Neural progenitor cell (in vitro differentiated cells): ENCODE measurements at regions not wholly inside any gene's neighbourhood (a gene's known extent, or its start where the extent isn't known, plus 50 kb on each side); places are given as distances from the start of the nearest gene placed in this dataset.

Experiments used
- DNase-seq: peaks from one replicate; pipeline ENCODE4 v3.0.0-alpha.2; 2016; ENCODE audit warnings: low spot score
- H2AFZ ChIP-seq: fragments of 200-600 bp; sonication (generic); replicated peaks from 2 replicates; pipeline ENCODE4 v1.6.1; 2016; ENCODE audit warnings: antibody characterized with exemption
- H3F3A ChIP-seq: fragments of 200-600 bp; sonication (generic); 2 replicates; pipeline ENCODE4 v1.6.1; 2016; ENCODE audit warnings: antibody characterized with exemption, low read depth
- H3K27ac ChIP-seq: fragments of 200-600 bp; sonication (generic); 2 replicates; pipeline ENCODE4 v1.5.1; 2016; ENCODE audit warnings: mild to moderate bottlenecking
- H3K27me3 ChIP-seq: fragments of 200-600 bp; sonication (generic); 2 replicates; pipeline ENCODE4 v1.6.1; 2016; ENCODE audit warnings: mild to moderate bottlenecking, moderate library complexity
- H3K36me3 ChIP-seq: fragments of 200-600 bp; sonication (generic); 2 replicates; pipeline ENCODE4 v1.5.1; 2016
- H3K4me1 ChIP-seq: fragments of 200-600 bp; sonication (generic); 2 replicates; pipeline ENCODE4 v1.6.1; 2016; ENCODE audit warnings: mixed run types
- H3K4me2 ChIP-seq: fragments of 200-600 bp; sonication (generic); 2 replicates; pipeline ENCODE4 v1.6.1; 2016
- H3K4me3 ChIP-seq: fragments of 200-600 bp; sonication (generic); 2 replicates; pipeline ENCODE4 v1.5.1; 2016
- H3K79me2 ChIP-seq: fragments of 200-600 bp; sonication (generic); 2 replicates; pipeline ENCODE4 v1.6.1; 2016; ENCODE audit warnings: low read depth
- H3K9ac ChIP-seq: fragments of 200-600 bp; sonication (generic); 2 replicates; pipeline ENCODE4 v1.6.1; 2016
- H3K9me3 ChIP-seq: fragments of 200-600 bp; sonication (generic); 2 replicates; pipeline ENCODE4 v1.5.1; 2016; ENCODE audit warnings: low read depth
- H4K20me1 ChIP-seq: fragments of 200-600 bp; sonication (generic); 2 replicates; pipeline ENCODE4 v1.6.1; 2016; ENCODE audit warnings: low read depth
- H3K27ac Mint-ChIP-seq: 3 replicates; pipeline ENCODE4 v1.8.0; 2021; ENCODE audit warnings: mixed read lengths
- H3K27me3 Mint-ChIP-seq: 2 replicates; pipeline ENCODE4 v1.8.0; 2022; ENCODE audit warnings: low read depth, mild to moderate bottlenecking, inconsistent platforms, moderate library complexity, mixed read lengths; ENCODE audit not compliant: insufficient read depth
- H3K36me3 Mint-ChIP-seq: 3 replicates; pipeline ENCODE4 v1.8.0; 2021; ENCODE audit warnings: mixed read lengths
- H3K4me1 Mint-ChIP-seq: 3 replicates; pipeline ENCODE4 v1.8.0; 2021; ENCODE audit warnings: mixed read lengths
- H3K4me3 Mint-ChIP-seq: 3 replicates; pipeline ENCODE4 v1.8.0; 2021; ENCODE audit warnings: mild to moderate bottlenecking, moderate library complexity, mixed read lengths
- H3K9me3 Mint-ChIP-seq: 3 replicates; pipeline ENCODE4 v1.8.0; 2020; ENCODE audit warnings: mixed read lengths
- EZH2 ChIP-seq: fragments of 200-600 bp; sonication (generic); IDR thresholded peaks from 2 replicates; pipeline ENCODE4 v1.6.1; 2017; ENCODE audit warnings: antibody characterized with exemption, mild to moderate bottlenecking, moderate library complexity
- EZH2phosphoT487 ChIP-seq: fragments of 200-600 bp; sonication (generic); IDR thresholded peaks from 2 replicates; pipeline ENCODE4 v1.6.1; 2017; ENCODE audit warnings: antibody characterized with exemption
- TF ChIP-seq, protein P1 (sequence below): fragments of 200-600 bp; sonication (generic); IDR thresholded peaks from 2 replicates; pipeline ENCODE4 v1.5.1; 2017; ENCODE audit warnings: antibody characterized with exemption, mild to moderate bottlenecking

DNA sequence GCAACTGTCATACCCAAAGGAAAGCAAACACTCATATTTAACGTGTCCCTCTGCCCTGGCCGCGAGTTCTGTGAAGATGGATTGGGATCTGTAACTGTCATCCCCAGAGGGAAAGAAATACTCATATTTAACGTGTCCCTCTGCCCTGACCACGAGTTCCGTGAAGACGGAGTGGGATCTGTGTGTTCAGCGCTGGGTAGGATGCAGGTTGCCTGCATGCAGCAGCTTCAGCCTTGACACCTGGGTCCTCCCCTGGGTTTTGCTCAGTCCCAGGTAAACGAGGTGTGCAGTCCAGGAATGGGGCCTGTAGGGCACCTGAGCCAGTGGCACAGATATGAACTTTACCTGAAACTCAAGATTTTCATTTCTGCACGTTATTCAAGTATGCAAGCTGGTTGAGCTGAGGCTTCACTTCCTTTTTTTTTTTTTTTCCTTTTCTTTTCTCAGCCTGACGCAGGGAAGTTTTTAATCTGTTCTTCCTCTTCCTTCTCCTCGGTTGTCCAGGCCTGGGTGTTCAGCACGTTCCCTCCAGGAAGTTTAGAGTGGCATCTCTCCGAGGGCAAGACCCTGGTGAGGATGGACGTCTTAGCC lies 159.0 kb upstream of the SHH start:
- Histone ChIP-seq H3K9me3 (no peaks in the 10 kb centered on the region), H3K27me3 (no peaks in the 10 kb centered on the region), H3K27ac (no peak overlapping the region), H3F3A (no peaks in the 10 kb centered on the region), H4K20me1 (no peaks in the 10 kb centered on the region), H3K4me3 (no peak overlapping the region), H3K36me3 (no peaks in the 10 kb centered on the region), H3K79me2 (no peaks in the 10 kb centered on the region), H2AFZ (no peak overlapping the region), H3K9ac (no peak overlapping the region), H3K4me1 (no peaks in the 10 kb centered on the region), H3K4me2 (no peak overlapping the region)
- Mint-ChIP-seq H3K36me3 (no peaks in the 10 kb centered on the region), H3K27ac (no peak overlapping the region), H3K4me3 (no peak overlapping the region), H3K27me3 (peaks cover 5% of the 10 kb centered on the region), H3K4me1 (no peaks in the 10 kb centered on the region), H3K9me3 (no peaks in the 10 kb centered on the region)
- TF ChIP-seq, protein P1, sequence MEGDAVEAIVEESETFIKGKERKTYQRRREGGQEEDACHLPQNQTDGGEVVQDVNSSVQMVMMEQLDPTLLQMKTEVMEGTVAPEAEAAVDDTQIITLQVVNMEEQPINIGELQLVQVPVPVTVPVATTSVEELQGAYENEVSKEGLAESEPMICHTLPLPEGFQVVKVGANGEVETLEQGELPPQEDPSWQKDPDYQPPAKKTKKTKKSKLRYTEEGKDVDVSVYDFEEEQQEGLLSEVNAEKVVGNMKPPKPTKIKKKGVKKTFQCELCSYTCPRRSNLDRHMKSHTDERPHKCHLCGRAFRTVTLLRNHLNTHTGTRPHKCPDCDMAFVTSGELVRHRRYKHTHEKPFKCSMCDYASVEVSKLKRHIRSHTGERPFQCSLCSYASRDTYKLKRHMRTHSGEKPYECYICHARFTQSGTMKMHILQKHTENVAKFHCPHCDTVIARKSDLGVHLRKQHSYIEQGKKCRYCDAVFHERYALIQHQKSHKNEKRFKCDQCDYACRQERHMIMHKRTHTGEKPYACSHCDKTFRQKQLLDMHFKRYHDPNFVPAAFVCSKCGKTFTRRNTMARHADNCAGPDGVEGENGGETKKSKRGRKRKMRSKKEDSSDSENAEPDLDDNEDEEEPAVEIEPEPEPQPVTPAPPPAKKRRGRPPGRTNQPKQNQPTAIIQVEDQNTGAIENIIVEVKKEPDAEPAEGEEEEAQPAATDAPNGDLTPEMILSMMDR, result no peak
- no peak for TF ChIP-seq EZH2
- TF ChIP-seq EZH2phosphoT487, result no peak
- DNase-seq, result no peak

DNA sequence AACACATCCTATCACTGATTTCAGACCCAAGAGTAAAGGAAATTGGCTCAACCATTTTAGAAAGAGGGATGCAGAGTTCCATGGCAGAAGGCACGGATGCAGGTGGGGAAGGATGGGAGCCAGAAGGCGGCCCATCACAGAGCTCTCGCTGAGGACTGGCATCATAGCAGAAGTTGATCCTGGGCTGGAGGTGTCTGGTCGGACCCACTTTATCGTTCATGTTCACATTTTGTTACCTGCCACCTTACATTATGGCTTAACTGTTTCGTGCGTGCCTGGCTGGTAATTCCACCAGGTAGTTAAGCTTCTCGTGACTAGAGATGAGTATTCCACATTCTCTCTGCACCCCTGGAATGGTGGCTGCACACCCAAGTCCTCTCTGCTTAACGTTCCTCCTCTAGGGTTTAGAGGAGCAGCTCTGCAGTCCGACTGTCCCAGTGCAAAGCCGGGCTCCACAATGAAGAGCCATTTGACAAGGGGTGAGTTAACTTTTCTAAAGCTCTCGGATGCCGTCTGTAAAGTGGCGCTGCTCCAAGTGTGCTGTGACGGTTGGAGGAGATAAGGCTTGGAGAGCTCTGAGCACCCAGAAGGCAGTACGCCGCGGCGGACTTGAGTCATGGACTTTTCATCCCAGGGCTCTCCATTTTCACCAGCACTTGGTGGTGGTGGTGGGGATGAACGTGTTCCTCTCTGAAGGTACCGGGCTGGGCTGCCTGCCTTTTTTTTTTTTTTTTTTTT lies 157.1 kb upstream of the SHH start:
- no peak overlapping the region for H3K4me3 Mint-ChIP-seq
- no peaks in the 10 kb centered on the region for H4K20me1 ChIP-seq
- H3K27ac Mint-ChIP-seq, result no peak overlapping the region
- TF ChIP-seq EZH2 (no peak), EZH2phosphoT487 (no peak)
- TF ChIP-seq, protein P1, result no peak
- H3K9ac ChIP-seq, result no peak overlapping the region
- no peaks in the 10 kb centered on the region for H3K9me3 ChIP-seq
- no peaks in the 10 kb centered on the region for H3K36me3 ChIP-seq
- H3K4me2 ChIP-seq, result no peak overlapping the region
- peaks cover 5% of the 10 kb centered on the region for H3K27me3 Mint-ChIP-seq
- no peak overlapping the region for H3K27ac ChIP-seq
- no peaks in the 10 kb centered on the region for H3F3A ChIP-seq
- no peak for DNase-seq
- no peaks in the 10 kb centered on the region for H3K4me1 ChIP-seq
- H3K36me3 Mint-ChIP-seq, result no peaks in the 10 kb centered on the region
- H2AFZ ChIP-seq, result no peak overlapping the region
- H3K79me2 ChIP-seq, result no peaks in the 10 kb centered on the region
- H3K4me3 ChIP-seq, result no peak overlapping the region
- no peaks in the 10 kb centered on the region for H3K27me3 ChIP-seq
- H3K4me1 Mint-ChIP-seq, result no peaks in the 10 kb centered on the region
- H3K9me3 Mint-ChIP-seq, result no peaks in the 10 kb centered on the region

DNA sequence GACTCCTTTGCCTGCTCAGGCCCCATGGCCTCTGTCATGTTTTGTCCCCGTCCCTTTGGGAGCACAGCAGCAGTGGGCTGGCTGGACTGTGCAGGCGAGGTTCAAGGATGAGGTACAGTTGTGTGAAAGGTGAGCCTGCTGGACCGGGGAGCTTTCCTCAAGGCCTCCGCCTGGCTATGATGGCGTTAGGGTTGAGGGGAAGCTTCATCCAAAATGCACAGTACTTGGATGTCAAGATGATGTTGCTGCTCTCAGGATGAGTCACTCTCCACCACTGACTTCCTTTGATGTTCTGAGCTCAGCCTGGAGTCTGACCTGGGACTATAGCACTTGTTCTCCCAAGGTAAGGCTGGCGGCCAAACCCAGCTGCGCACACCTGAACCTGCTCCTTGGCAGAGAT lies 152.7 kb upstream of the SHH start:
- H3K9me3 ChIP-seq, result no peaks in the 10 kb centered on the region
- no peaks in the 10 kb centered on the region for H3K27me3 ChIP-seq
- H3F3A ChIP-seq, result no peaks in the 10 kb centered on the region
- no peak overlapping the region for H3K9ac ChIP-seq
- no peaks in the 10 kb centered on the region for H3K36me3 Mint-ChIP-seq
- H3K4me3 Mint-ChIP-seq, result no peak overlapping the region
- no peak overlapping the region for H3K27ac ChIP-seq
- TF ChIP-seq, protein P1, result no peak
- no peak for TF ChIP-seq EZH2
- no peak for TF ChIP-seq EZH2phosphoT487
- H3K36me3 ChIP-seq, result no peaks in the 10 kb centered on the region
- no peaks in the 10 kb centered on the region for H3K4me1 Mint-ChIP-seq
- H3K27me3 Mint-ChIP-seq, result peaks cover 3% of the 10 kb centered on the region
- no peaks in the 10 kb centered on the region for H4K20me1 ChIP-seq
- H3K79me2 ChIP-seq, result no peaks in the 10 kb centered on the region
- no peak overlapping the region for H3K4me2 ChIP-seq
- DNase-seq, result no peak
- no peaks in the 10 kb centered on the region for H3K4me1 ChIP-seq
- H2AFZ ChIP-seq, result no peak overlapping the region
- H3K27ac Mint-ChIP-seq, result no peak overlapping the region
- no peak overlapping the region for H3K4me3 ChIP-seq
- no peaks in the 10 kb centered on the region for H3K9me3 Mint-ChIP-seq
